GM21390 (cell line): ENCODE measurements at regions not wholly inside any gene's neighbourhood (a gene's known extent, or its start where the extent isn't known, plus 50 kb on each side); places are given as distances from the start of the nearest gene placed in this dataset.

Experiments used
- ATAC-seq: cut with Tn5 transposase; IDR thresholded peaks from one replicate; pipeline ENCODE4 v1.9.1; 2021; ENCODE audit not compliant: unreplicated experiment

GRCh38 chr7:159269745-159270144, 125.1 kb upstream of the VIPR2 start:
- no peak for ATAC-seq

GRCh38 chr7:159263430-159263829, 118.8 kb upstream of the VIPR2 start:
- ATAC-seq, result no peak

GRCh38 chr7:159253657-159254056, 109.0 kb upstream of the VIPR2 start:
- no peak for ATAC-seq

- ATAC-seq, result no peak
These were observed 105.8 kb upstream of the VIPR2 start for GRCh38 chr7:159250471-159250870.

GRCh38 chr7:159249671-159250070, 105.0 kb upstream of the VIPR2 start:
- ATAC-seq, result no peak

- ATAC-seq, result no peak
These were observed 103.2 kb upstream of the VIPR2 start for GRCh38 chr7:159247910-159248309.

GRCh38 chr7:159246702-159247480, 102.2 kb upstream of the VIPR2 start:
- ATAC-seq, result no peak

GRCh38 chr7:159240962-159241361, 96.3 kb upstream of the VIPR2 start:
- no peak for ATAC-seq

- ATAC-seq, result no peak
These were observed 94.4 kb upstream of the VIPR2 start for GRCh38 chr7:159239028-159239427.

GRCh38 chr7:159238541-159238940, 93.9 kb upstream of the VIPR2 start:
- no peak for ATAC-seq

- ATAC-seq, result no peak
These were observed 92.5 kb upstream of the VIPR2 start for GRCh38 chr7:159237022-159237653.

GRCh38 chr7:159231017-159231416, 86.3 kb upstream of the VIPR2 start:
- no peak for ATAC-seq

GRCh38 chr7:159229683-159230475, 85.2 kb upstream of the VIPR2 start:
- no peak for ATAC-seq

GRCh38 chr7:159227433-159227832, 82.8 kb upstream of the VIPR2 start:
- no peak for ATAC-seq

GRCh38 chr7:159226011-159226702, 81.5 kb upstream of the VIPR2 start:
- ATAC-seq, result no peak

- no peak for ATAC-seq
These were observed 73.9 kb upstream of the VIPR2 start for GRCh38 chr7:159218607-159219006.

GRCh38 chr7:159218170-159218569, 73.5 kb upstream of the VIPR2 start:
- ATAC-seq, result no peak

- no peak for ATAC-seq
These were observed 70.4 kb upstream of the VIPR2 start for GRCh38 chr7:159215076-159215475.

GRCh38 chr7:159213253-159213652, 68.6 kb upstream of the VIPR2 start:
- ATAC-seq, result no peak

GRCh38 chr7:159212226-159212625, 67.6 kb upstream of the VIPR2 start:
- no peak for ATAC-seq

- ATAC-seq, result no peak
These were observed 67.0 kb upstream of the VIPR2 start for GRCh38 chr7:159211540-159212182.
